ENCODE measurements at regions not wholly inside any gene's neighbourhood (a gene's known extent, or its start where the extent isn't known, plus 50 kb on each side); places are given as distances from the start of the nearest gene placed in this dataset.
"Not testable (repeated sequence)": the region's sequence is repeated elsewhere in the genome, so short reads cannot be mapped to it uniquely, and the experiment has no call there.

DNA sequence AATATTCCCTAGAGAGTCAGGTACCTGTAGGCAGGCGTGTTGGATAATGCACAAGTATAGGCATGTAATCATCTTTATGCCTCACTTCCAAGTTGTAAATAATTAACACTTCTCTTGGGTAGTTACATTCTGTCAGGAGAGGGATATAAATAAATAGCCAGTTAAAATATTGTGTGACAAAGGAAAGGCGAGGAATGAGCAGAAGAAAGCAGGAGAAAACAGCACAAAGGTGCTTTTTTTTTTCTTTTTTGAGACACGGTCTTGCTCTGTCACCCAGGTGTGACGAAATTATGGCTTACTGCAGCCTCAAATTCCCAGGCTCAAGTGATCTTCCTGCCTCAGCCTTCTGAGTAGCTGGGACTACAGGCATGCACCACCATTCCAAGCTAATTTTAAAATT, 99.2 kb upstream of the LYZL2 start:
- TF ChIP-seq, protein P1, sequence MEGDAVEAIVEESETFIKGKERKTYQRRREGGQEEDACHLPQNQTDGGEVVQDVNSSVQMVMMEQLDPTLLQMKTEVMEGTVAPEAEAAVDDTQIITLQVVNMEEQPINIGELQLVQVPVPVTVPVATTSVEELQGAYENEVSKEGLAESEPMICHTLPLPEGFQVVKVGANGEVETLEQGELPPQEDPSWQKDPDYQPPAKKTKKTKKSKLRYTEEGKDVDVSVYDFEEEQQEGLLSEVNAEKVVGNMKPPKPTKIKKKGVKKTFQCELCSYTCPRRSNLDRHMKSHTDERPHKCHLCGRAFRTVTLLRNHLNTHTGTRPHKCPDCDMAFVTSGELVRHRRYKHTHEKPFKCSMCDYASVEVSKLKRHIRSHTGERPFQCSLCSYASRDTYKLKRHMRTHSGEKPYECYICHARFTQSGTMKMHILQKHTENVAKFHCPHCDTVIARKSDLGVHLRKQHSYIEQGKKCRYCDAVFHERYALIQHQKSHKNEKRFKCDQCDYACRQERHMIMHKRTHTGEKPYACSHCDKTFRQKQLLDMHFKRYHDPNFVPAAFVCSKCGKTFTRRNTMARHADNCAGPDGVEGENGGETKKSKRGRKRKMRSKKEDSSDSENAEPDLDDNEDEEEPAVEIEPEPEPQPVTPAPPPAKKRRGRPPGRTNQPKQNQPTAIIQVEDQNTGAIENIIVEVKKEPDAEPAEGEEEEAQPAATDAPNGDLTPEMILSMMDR (IDR thresholded peaks at IDR 0.05; ENCODE audit: low read depth, low read length): no peak
- no peak overlapping the region for H3K4me3 ChIP-seq (replicated peaks in 1 of 2; ENCODE audit: low read depth in 2 of 2, low read length in 2 of 2)
- no peak for DNase-seq (ENCODE audit: low read depth in 2 of 2)

DNA sequence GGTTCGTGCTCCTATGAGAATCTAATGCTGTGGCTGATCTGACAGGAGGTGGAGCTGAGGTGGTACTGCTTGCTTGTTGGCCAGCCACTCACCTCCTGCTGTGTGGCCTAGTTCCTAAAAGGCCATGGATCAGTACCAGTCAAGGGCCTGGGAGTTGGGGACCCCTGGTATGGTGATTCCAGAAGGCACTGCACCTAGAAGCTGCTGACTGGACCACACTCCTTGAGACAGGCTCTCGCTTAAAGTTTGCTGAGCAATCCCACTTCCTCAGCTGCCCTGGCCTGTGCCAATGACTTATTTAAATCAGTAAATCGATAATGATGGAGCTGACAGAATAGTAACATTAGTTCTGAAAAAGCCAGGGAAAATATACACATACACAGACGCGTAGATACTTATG, 98.6 kb upstream of the LYZL2 start:
- DNase-seq (ENCODE audit: low read depth in 2 of 2): no peak
- TF ChIP-seq, protein P1 (IDR thresholded peaks at IDR 0.05; ENCODE audit: low read depth, low read length): no peak
- no peak overlapping the region for H3K4me3 ChIP-seq (replicated peaks in 1 of 2; ENCODE audit: low read depth in 2 of 2, low read length in 2 of 2)

DNA sequence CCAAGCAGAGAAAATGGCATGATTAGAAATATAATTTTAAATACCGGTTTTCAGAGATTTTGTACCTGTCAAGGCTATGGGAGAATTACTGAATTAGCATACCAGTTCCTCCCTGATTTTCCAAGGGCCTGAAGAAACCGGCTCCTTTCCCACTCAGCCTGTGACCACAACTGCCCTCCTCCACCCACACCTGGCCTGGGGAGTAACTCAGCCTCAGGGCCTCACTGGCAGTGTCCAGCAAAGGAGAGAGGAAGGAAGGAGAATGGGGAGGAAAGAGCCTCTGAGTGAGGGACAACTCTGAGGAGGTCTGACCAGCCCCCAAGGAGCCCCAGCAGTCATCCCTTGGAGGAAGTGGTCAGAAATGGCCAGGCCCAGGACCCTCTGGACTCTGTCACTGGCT, 98.0 kb upstream of the LYZL2 start:
- no peak for DNase-seq (ENCODE audit: low read depth in 2 of 2)
- TF ChIP-seq, protein P1 (IDR thresholded peaks at IDR 0.05; ENCODE audit: low read depth, low read length): no peak
- H3K4me3 ChIP-seq (replicated peaks in 1 of 2; ENCODE audit: low read depth in 2 of 2, low read length in 2 of 2): no peak overlapping the region

DNA sequence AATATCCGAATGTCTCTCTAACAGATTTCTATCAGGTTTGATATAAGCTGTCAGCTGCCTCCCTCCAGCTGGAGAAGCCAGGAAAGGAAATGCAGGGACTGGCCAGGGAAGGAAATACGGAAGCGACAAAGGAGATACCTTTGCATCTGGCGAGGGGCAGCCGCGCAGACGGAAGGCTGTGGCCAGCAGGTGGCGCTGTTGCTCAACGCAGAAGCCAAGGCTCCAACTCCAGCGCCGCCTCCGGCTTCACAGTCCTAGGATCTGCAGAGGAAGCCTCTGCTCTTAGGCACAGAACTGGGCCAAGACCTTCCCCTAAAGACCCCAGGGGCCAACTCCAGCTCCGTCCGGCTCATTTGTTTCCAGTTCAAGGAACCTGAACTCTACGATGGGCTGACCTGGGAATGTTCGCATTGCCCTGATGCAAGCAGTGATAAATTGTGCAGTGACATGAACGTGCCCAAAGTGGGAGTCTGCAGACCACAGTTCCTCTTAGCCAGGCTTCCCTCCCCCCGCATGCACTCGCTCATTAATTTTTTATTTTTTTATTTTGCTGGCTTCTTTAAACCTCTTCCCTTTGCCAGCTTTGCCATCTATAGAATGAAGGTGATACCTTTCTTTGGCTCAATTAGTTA, 97.3 kb upstream of the LYZL2 start:
- H3K4me3 ChIP-seq (replicated peaks in 1 of 2; ENCODE audit: low read depth in 2 of 2, low read length in 2 of 2): not testable (repeated sequence)
- TF ChIP-seq, protein P1 (IDR thresholded peaks at IDR 0.05; ENCODE audit: low read depth, low read length): peak; percentile 68

DNA sequence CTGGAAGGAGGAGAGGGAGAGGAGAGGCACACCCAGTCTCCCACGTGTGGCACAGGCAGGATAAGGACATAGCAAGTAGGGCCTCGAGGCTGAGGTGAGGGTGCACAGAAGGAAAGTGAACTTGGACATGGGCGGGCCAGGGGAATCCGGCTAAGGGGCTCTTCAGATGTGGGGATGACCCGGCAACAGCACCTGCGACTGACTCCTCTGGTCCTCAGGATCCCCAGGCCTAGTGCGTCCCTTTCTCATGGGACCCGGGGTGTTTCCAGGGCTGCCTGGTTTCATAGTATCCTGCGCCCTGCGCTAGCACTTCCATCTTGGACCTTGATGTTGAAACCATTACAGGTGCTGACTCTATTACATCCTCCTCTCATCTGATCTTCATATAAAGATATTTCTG, 96.1 kb upstream of the LYZL2 start:
- no peak for DNase-seq (ENCODE audit: low read depth in 2 of 2)
- TF ChIP-seq, protein P1 (IDR thresholded peaks at IDR 0.05; ENCODE audit: low read depth, low read length): no peak
- H3K4me3 ChIP-seq (replicated peaks in 1 of 2; ENCODE audit: low read depth in 2 of 2, low read length in 2 of 2): no peak overlapping the region

More for the DNA sequence above, 97.3 kb upstream of the LYZL2 start:
- DNase-seq (ENCODE audit: low read depth in 2 of 2): peak; percentile 77 to 78

DNA sequence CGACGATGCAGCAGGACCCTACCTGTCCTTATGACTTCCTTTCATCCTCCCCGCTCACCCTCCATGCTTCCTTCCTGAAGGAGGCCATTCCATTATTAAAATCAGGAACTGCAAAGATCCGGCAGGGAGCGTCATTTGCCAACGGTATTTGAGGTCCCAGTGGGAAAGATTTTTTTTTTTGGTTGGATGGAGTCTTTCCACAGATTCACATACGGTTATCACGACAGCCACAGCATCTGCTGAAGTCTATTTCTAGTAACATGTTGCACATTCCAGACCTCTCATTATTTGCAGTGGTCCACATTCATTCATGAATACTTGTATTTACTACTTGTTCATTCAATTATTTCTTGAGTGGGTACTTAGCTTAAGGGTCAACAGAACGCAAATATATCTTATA, 94.7 kb upstream of the LYZL2 start:
- H3K4me3 ChIP-seq (replicated peaks in 1 of 2; ENCODE audit: low read depth in 2 of 2, low read length in 2 of 2): no peak overlapping the region
- DNase-seq (ENCODE audit: low read depth in 2 of 2): peak in 1 of 2 donors; percentile 17
- TF ChIP-seq, protein P1 (IDR thresholded peaks at IDR 0.05; ENCODE audit: low read depth, low read length): no peak

All from cardiac fibroblast (primary cell).